ENCODE measurements at regions not wholly inside any gene's neighbourhood (a gene's known extent, or its start where the extent isn't known, plus 50 kb on each side); places are given as distances from the start of the nearest gene placed in this dataset.

DNA sequence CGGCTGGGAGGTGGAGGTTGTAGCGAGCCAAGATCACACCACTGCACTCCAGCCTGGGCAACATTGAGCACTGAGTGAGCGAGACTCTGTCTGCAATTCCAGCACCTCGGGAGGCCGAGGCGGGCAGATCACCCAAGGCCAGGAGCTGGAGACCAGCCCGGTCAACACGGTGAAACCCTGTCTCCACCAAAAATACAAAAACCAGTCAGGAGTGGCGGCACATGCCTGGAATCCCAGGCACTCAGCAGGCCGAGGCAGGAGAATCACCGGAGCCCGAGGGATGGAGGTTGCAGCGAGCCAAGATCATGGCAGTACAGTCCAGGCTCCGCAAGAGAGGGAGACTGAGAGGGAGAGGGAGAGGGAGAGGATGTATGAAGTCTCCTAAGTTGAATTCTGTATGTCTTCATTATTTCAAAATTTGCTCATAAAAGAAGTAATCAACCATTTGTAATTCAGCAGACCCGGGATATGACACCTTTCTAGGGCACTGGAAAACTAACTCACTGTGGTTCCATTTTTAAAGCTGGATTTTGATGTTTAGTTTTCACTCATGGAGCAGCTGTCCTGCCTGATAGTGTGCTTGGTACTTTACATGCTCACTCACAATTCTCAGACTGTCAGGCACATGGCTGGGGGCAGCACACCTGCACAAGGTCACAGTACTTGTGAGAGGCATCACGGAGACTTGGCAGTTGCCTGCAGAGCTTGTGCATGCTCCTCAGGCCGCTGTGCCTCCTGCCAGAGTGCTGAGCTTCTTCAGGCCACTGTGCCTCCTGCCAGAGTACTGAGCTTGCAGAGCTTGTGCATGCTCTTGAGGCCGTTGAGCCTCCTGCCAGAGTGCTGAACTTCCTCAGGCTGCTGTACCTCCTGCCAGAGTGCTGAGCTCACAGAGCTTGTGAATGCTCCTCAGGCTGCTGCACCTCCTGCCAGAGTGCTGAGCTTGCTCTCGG is 106.2 kb downstream of the ERMARD start:
- TF ChIP-seq, protein P1, sequence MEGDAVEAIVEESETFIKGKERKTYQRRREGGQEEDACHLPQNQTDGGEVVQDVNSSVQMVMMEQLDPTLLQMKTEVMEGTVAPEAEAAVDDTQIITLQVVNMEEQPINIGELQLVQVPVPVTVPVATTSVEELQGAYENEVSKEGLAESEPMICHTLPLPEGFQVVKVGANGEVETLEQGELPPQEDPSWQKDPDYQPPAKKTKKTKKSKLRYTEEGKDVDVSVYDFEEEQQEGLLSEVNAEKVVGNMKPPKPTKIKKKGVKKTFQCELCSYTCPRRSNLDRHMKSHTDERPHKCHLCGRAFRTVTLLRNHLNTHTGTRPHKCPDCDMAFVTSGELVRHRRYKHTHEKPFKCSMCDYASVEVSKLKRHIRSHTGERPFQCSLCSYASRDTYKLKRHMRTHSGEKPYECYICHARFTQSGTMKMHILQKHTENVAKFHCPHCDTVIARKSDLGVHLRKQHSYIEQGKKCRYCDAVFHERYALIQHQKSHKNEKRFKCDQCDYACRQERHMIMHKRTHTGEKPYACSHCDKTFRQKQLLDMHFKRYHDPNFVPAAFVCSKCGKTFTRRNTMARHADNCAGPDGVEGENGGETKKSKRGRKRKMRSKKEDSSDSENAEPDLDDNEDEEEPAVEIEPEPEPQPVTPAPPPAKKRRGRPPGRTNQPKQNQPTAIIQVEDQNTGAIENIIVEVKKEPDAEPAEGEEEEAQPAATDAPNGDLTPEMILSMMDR (IDR thresholded peaks at IDR 0.05; ENCODE audit: control extremely low read depth in 1 of 3, insufficient read depth in 1 of 3, low read depth in 1 of 3, low read length in 3 of 3) = no peak
- TF ChIP-seq TBP (IDR thresholded peaks at IDR 0.05; ENCODE audit: low read depth, low read length) (no peak), CREB1 (IDR thresholded peaks at IDR 0.05) (no peak), EZH2 (IDR thresholded peaks at IDR 0.05; ENCODE audit: low read depth, low read length, severe bottlenecking) (no peak), TCF12 (IDR thresholded peaks at IDR 0.05; ENCODE audit: low read depth, low read length) (no peak), CHD2 (IDR thresholded peaks at IDR 0.05; ENCODE audit: low read length) (no peak), EP300 (IDR thresholded peaks at IDR 0.05; ENCODE audit: borderline replicate concordance in 1 of 2, low read depth in 2 of 2, low read length in 2 of 2) (no peak), POLR2A (IDR thresholded peaks at IDR 0.05; ENCODE audit: control extremely low read depth in 1 of 2, low read depth in 2 of 2, low read length in 2 of 2) (no peak), JUN (IDR thresholded peaks at IDR 0.05; ENCODE audit: low read depth, low read length) (no peak), KDM5A (IDR thresholded peaks at IDR 0.05; ENCODE audit: low read length) (no peak)
- TF ChIP-seq, protein P2, sequence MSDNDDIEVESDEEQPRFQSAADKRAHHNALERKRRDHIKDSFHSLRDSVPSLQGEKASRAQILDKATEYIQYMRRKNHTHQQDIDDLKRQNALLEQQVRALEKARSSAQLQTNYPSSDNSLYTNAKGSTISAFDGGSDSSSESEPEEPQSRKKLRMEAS (IDR thresholded peaks at IDR 0.05) = no peak
- TF ChIP-seq, protein P3, sequence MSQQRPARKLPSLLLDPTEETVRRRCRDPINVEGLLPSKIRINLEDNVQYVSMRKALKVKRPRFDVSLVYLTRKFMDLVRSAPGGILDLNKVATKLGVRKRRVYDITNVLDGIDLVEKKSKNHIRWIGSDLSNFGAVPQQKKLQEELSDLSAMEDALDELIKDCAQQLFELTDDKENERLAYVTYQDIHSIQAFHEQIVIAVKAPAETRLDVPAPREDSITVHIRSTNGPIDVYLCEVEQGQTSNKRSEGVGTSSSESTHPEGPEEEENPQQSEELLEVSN (IDR thresholded peaks at IDR 0.05) = no peak

Measured in H1 (cell line).